HG03354 (cell line): ENCODE measurements at regions not wholly inside any gene's neighbourhood (a gene's known extent, or its start where the extent isn't known, plus 50 kb on each side); places are given as distances from the start of the nearest gene placed in this dataset.
"Not testable (repeated sequence)": the region's sequence is repeated elsewhere in the genome, so short reads cannot be mapped to it uniquely, and the experiment has no call there.

ENCODE experiments used
- ATAC-seq: cut with Tn5 transposase; IDR thresholded peaks from one replicate; pipeline ENCODE4 v1.9.1; 2021; ENCODE audit warnings: mild to moderate bottlenecking; ENCODE audit not compliant: unreplicated experiment, poor library complexity, severe bottlenecking

- ATAC-seq: no peak
These were observed 472.5 kb upstream of the NR3C2 start for GRCh38 chr4:148914734-148915133.

GRCh38 chr4:148914301-148914700 lies 472.1 kb upstream of the NR3C2 start:
- ATAC-seq: no peak

GRCh38 chr4:148903388-148903787 lies 461.2 kb upstream of the NR3C2 start:
- ATAC-seq: no peak

GRCh38 chr4:148901075-148901705 lies 459.0 kb upstream of the NR3C2 start:
- ATAC-seq: no peak

- ATAC-seq: not testable (repeated sequence)
These were observed 455.9 kb upstream of the NR3C2 start for GRCh38 chr4:148898139-148898538.

- ATAC-seq: no peak
These were observed 450.9 kb upstream of the NR3C2 start for GRCh38 chr4:148893095-148893494.

GRCh38 chr4:148883891-148884290 lies 441.7 kb upstream of the NR3C2 start:
- no peak for ATAC-seq

- no peak for ATAC-seq
These were observed 441.2 kb upstream of the NR3C2 start for GRCh38 chr4:148883435-148883834.

GRCh38 chr4:148881860-148882643 lies 439.8 kb upstream of the NR3C2 start:
- no peak for ATAC-seq

GRCh38 chr4:148874331-148874730 lies 432.1 kb upstream of the NR3C2 start:
- ATAC-seq: no peak

- ATAC-seq: no peak
These were observed 426.0 kb upstream of the NR3C2 start for GRCh38 chr4:148868191-148868590.

GRCh38 chr4:148866666-148867065 lies 424.5 kb upstream of the NR3C2 start:
- ATAC-seq: no peak

GRCh38 chr4:148857973-148858534 lies 415.8 kb upstream of the NR3C2 start:
- no peak for ATAC-seq

- no peak for ATAC-seq
These were observed 415.2 kb upstream of the NR3C2 start for GRCh38 chr4:148857239-148857972.

- no peak for ATAC-seq
These were observed 412.0 kb upstream of the NR3C2 start for GRCh38 chr4:148854203-148854602.

- ATAC-seq: no peak
These were observed 410.0 kb upstream of the NR3C2 start for GRCh38 chr4:148852092-148852699.

GRCh38 chr4:148850257-148850995 lies 408.2 kb upstream of the NR3C2 start:
- no peak for ATAC-seq

GRCh38 chr4:148849581-148849980 lies 407.4 kb upstream of the NR3C2 start:
- ATAC-seq: no peak

- ATAC-seq: no peak
These were observed 405.5 kb upstream of the NR3C2 start for GRCh38 chr4:148847544-148848255.
